HCT116 (cell line): ENCODE measurements at regions not wholly inside any gene's neighbourhood (a gene's known extent, or its start where the extent isn't known, plus 50 kb on each side); places are given as distances from the start of the nearest gene placed in this dataset.

ENCODE experiments used
- ATAC-seq: fragments of 200-7000 bp; cut with Tn5 transposase; 2 replicates; pipeline ENCODE4 v1.9.1; 2020; ENCODE audit warnings: mild to moderate bottlenecking, moderate library complexity
- BruUV-seq: library from RNA; stranded (reverse); fragments of 400-500 nt; replicated peaks from 2 replicates; lab custom pipeline; 2021; lab: Mats Ljungman, UMichigan
- CTCF ChIA-PET: fragments of 300-600 bp; sonication (Branson Sonifier 250); formaldehyde crosslinking; loops from one replicate; lab custom pipeline; 2021; ENCODE audit warnings: antibody characterized with exemption; lab: Charles Lee
- POLR2A ChIA-PET: fragments of 300-600, 350-600 bp; sonication (Branson Sonifier 250); formaldehyde crosslinking; loops from one replicate; lab custom pipeline; 2021; ENCODE audit warnings: antibody characterized with exemption; lab: Charles Lee
- RAD21 ChIA-PET, 2 experiments: fragments of 300-600 bp; sonication (Branson Sonifier 250); formaldehyde crosslinking; loops; one replicate each; lab custom pipeline; 2023; ENCODE audit warnings: low total read pairs in 2 of 2; ENCODE audit not compliant: uncharacterized antibody in 2 of 2, unreplicated experiment in 2 of 2, low non-redundant PET in 1 of 2; lab: Charles Lee
- DNase-seq: peaks from one replicate; pipeline ENCODE4 v3.0.0-alpha.2; 2010; ENCODE audit warnings: low read depth, low spot score
- H2AFZ ChIP-seq: fragments of 200-600 bp; shearing (Covaris generic), sonication (generic); 2 replicates; pipeline ENCODE4 v1.6.1; 2017; ENCODE audit warnings: low read depth, mixed run types, mixed read lengths, antibody characterized with exemption, low read length; ENCODE audit not compliant: poor library complexity, severe bottlenecking
- H3K27ac ChIP-seq: 2 replicates; pipeline ENCODE4 v1.5.1; 2012; ENCODE audit warnings: low read depth, low read length
- H3K27me3 ChIP-seq: fragments of 200-600 bp; sonication (generic); 2 replicates; pipeline ENCODE4 v1.6.1; 2016; ENCODE audit warnings: mixed run types, low read length, mixed read lengths; ENCODE audit not compliant: insufficient read depth
- H3K36me3 ChIP-seq, 2 experiments: fragments of 200-500 bp in 1 of 2; fragments of 200-600 bp in 1 of 2; sonication (Bioruptor generic) in 1 of 2; sonication (generic) in 1 of 2; 2 replicates each; pipeline versions ENCODE4 v1.5.1 to v1.6.1; 2014 to 2016; ENCODE audit warnings: low read length in 2 of 2, inconsistent platforms in 1 of 2, mixed read lengths in 1 of 2, mixed run types in 1 of 2; ENCODE audit not compliant: insufficient read depth in 2 of 2, control insufficient read depth in 1 of 2
- H3K4me1 ChIP-seq, 2 experiments: fragments of 200-600 bp in 1 of 2; sonication (generic) in 1 of 2; 2 replicates each; pipeline versions ENCODE4 v1.5.1 to v1.6.1; 2012 to 2017; ENCODE audit warnings: low read length in 2 of 2, inconsistent platforms in 1 of 2, mild to moderate bottlenecking in 1 of 2, mixed read lengths in 1 of 2, mixed run types in 1 of 2, moderate library complexity in 1 of 2; ENCODE audit not compliant: insufficient read depth in 2 of 2, control insufficient read depth in 1 of 2
- H3K4me2 ChIP-seq: fragments of 200-600 bp; sonication (generic); 2 replicates; pipeline ENCODE4 v1.6.1; 2017; ENCODE audit warnings: mixed run types, low read length, mixed read lengths
- H3K4me3 ChIP-seq, 2 experiments: fragments of 200-600 bp in 1 of 2; sonication (generic) in 1 of 2; replicated peaks in 1 of 2; 2 replicates each; pipeline ENCODE4 v1.5.1; 2011 to 2016; ENCODE audit warnings: low read length in 2 of 2, control low read depth in 1 of 2, low read depth in 1 of 2, mild to moderate bottlenecking in 1 of 2, mixed read lengths in 1 of 2, mixed run types in 1 of 2
- H3K79me2 ChIP-seq: fragments of 200-600 bp; sonication (generic); 2 replicates; pipeline ENCODE4 v1.6.1; 2017; ENCODE audit warnings: mild to moderate bottlenecking, mixed run types, low read length, moderate library complexity, mixed read lengths; ENCODE audit not compliant: insufficient read depth
- H3K9ac ChIP-seq: fragments of 200-600 bp; sonication (generic); 2 replicates; pipeline ENCODE4 v1.6.1; 2016; ENCODE audit warnings: low read length, mixed read lengths
- H3K9me2 ChIP-seq: fragments of 200-600 bp; sonication (generic), shearing (Covaris generic); 2 replicates; pipeline ENCODE4 v1.6.1; 2017; ENCODE audit warnings: mixed run types, mild to moderate bottlenecking, moderate library complexity; ENCODE audit not compliant: insufficient read depth
- H3K9me3 ChIP-seq, 2 experiments: fragments of 200-500 bp in 1 of 2; fragments of 200-600 bp in 1 of 2; sonication (Bioruptor generic) in 1 of 2; sonication (generic) in 1 of 2; 2 replicates each; pipeline ENCODE4 v1.6.1; 2014 to 2017; ENCODE audit warnings: low read length in 2 of 2, mixed read lengths in 2 of 2, inconsistent platforms in 1 of 2, low read depth in 1 of 2, mild to moderate bottlenecking in 1 of 2, mixed run types in 1 of 2, moderate library complexity in 1 of 2; ENCODE audit not compliant: control insufficient read depth in 1 of 2, insufficient read depth in 1 of 2
- H4K20me1 ChIP-seq: fragments of 200-600 bp; sonication (generic), shearing (Covaris generic); 2 replicates; pipeline ENCODE4 v1.6.1; 2017; ENCODE audit warnings: mixed run types, mild to moderate bottlenecking, moderate library complexity; ENCODE audit not compliant: insufficient read depth
- CBX3 ChIP-seq: IDR thresholded peaks from 2 replicates; pipeline ENCODE4 v1.6.1; 2012; ENCODE audit warnings: low read depth
- CEBPB ChIP-seq: IDR thresholded peaks from 2 replicates; pipeline ENCODE4 v1.6.1; 2012; ENCODE audit warnings: low read depth
- EZH2phosphoT487 ChIP-seq: fragments of 200-600 bp; IDR thresholded peaks from 2 replicates; pipeline ENCODE4 v1.6.1; 2018; ENCODE audit warnings: antibody characterized with exemption, borderline replicate concordance
- FOSL1 ChIP-seq: IDR thresholded peaks from 2 replicates; pipeline ENCODE4 v1.6.1; 2012; ENCODE audit warnings: low read depth
- JUND ChIP-seq: IDR thresholded peaks from 2 replicates; pipeline ENCODE4 v1.6.1; 2012
- MAX ChIP-seq: IDR thresholded peaks from 2 replicates; pipeline ENCODE4 v1.6.1; 2012
- POLR2AphosphoS5 ChIP-seq: IDR thresholded peaks from 2 replicates; pipeline ENCODE4 v1.6.1; 2011; ENCODE audit warnings: mild to moderate bottlenecking, low read depth, low read length, moderate library complexity
- RAD21 ChIP-seq: IDR thresholded peaks from 2 replicates; pipeline ENCODE4 v1.6.1; 2012; ENCODE audit warnings: low read depth, mild to moderate bottlenecking
- REST ChIP-seq: IDR thresholded peaks from 2 replicates; pipeline ENCODE4 v1.6.1; 2012; ENCODE audit warnings: low read depth
- SIN3A ChIP-seq: IDR thresholded peaks from 2 replicates; pipeline ENCODE4 v1.6.1; 2012; ENCODE audit warnings: low read depth
- SRF ChIP-seq: IDR thresholded peaks from 2 replicates; pipeline ENCODE4 v1.6.1; 2012; ENCODE audit warnings: low read depth
- TCF7L2 ChIP-seq: IDR thresholded peaks from 2 replicates; pipeline ENCODE4 v1.7.0; 2011; ENCODE audit warnings: borderline replicate concordance, inconsistent platforms; ENCODE audit not compliant: insufficient read depth, insufficient read length; ENCODE audit errors: extremely low read depth
- ZBTB33 ChIP-seq: IDR thresholded peaks from 2 replicates; pipeline ENCODE4 v1.6.1; 2011; ENCODE audit warnings: mild to moderate bottlenecking, low read length, moderate library complexity; ENCODE audit not compliant: insufficient replicate concordance; ENCODE audit errors: extremely low read depth
- ZFX ChIP-seq: fragments of 450-650 bp; IDR thresholded peaks from 2 replicates; pipeline ENCODE4 v1.6.1; 2017
- intact Hi-C: fragments of 100-400 bp; cut with micrococcal nuclease; formaldehyde crosslinking; loops from 2 replicates; pipeline ENCODE4 v1.10.0; 2022

- TF ChIP-seq REST (no peak), RAD21 (no peak), JUND (no peak), POLR2AphosphoS5 (no peak), CEBPB (no peak)
Measured at GRCh38 chr6:145069966-145070365, 665.4 kb downstream of the EPM2A start (continued).

- POLR2A ChIA-PET, result no interaction called here
- Histone ChIP-seq H3K27me3 (no peaks in the 10 kb centered on the region), H3K9ac (no peak overlapping the region), H3K36me3 (no peaks in the 10 kb centered on the region), H4K20me1 (no peaks in the 10 kb centered on the region), H3K4me3 (no peak overlapping the region), H3K9me2 (no peaks in the 10 kb centered on the region), H3K9me3 (no peaks in the 10 kb centered on the region), H2AFZ (no peak overlapping the region), H3K79me2 (no peaks in the 10 kb centered on the region), H3K27ac (no peak overlapping the region), H3K4me2 (no peak overlapping the region), H3K4me1 (no peaks in the 10 kb centered on the region)
- no peak for TF ChIP-seq ZFX
- TF ChIP-seq EZH2phosphoT487, result no peak
- TF ChIP-seq SIN3A, result no peak
- no peak for TF ChIP-seq SRF
- no peak for TF ChIP-seq FOSL1
- no peak for TF ChIP-seq TCF7L2
- no peak for TF ChIP-seq MAX
- TF ChIP-seq ZBTB33, result no peak
- no peak for TF ChIP-seq CBX3
- RAD21 ChIA-PET, result no interaction called here
- CTCF ChIA-PET, result no interaction called here
- BruUV-seq, result no TSS peak
- ATAC-seq (no peak), DNase-seq (no peak)
- intact Hi-C loops, result no loop called here
Measured at GRCh38 chr6:145070791-145071190, 664.5 kb downstream of the EPM2A start.
